NCI-H345 (cell line): ENCODE measurements at regions not wholly inside any gene's neighbourhood (a gene's known extent, or its start where the extent isn't known, plus 50 kb on each side); places are given as distances from the start of the nearest gene placed in this dataset.

Experiments
- DNase-seq: peaks from one replicate; lab custom pipeline; 2025; lab: John Stamatoyannopoulos, UW

DNA sequence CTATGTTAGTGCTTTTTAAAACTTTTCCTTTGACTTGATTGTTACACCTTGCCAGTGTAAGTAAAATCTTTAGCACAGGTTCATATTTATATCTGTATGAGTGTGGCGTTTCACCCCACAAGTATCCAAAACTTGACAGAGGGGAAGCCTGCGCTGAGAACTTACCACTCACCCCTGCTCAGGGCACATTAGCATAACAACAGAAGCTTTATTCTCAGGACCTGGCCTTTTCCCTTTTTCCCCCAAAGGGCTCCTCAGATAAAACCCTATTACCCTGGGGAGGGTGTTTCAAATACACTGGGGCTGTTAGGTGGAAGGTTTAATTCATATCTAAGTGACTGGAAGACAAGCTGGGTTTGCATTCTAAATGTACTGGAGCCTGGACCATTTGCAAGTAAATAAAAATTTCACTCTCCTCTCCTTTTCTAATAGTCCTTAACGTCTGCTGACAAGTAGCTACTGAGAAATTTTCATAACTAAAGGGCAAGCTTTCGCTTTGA is 276.6 kb downstream of the RNF152 start:
- DNase-seq: no peak

DNA sequence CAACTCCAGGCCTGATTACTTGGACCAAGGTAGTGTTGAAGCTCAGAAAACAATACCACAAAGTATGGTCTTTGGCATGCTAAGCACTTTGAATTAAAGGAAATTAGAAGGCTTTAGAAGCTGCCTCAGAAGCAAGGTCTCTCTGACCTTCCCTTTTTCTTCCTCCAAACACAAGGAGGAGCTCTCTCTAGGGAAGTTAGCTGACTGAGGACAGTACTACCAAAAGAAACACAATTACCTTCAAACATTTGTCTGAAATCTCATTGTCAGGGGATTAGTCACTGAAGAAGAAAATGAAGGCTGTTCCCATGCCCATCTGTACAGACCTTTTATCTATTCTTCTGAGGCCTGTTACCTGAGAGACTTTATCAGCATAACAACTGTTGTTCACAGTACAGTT is 279.3 kb downstream of the CDH20 start:
- no peak for DNase-seq

DNA sequence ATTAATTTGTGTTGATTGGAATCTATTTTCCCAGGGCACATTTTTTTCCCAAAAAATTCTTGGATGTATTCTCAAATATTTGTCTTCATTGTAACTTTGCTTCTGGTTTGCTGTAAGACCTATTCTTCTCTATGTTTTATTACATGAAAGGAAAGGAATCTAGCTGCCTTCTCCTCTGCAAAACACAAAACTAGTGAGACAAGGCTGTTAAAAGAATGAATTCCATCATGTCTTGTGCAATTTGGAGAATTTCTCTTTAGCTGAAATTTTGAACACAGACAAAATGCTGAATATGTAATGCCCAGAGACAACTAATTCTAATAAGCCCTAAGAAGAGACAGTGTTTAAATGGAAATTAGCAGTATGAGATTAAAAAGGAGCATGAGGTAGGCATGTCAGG is 275.9 kb downstream of the CDH20 start:
- DNase-seq: no peak

DNA sequence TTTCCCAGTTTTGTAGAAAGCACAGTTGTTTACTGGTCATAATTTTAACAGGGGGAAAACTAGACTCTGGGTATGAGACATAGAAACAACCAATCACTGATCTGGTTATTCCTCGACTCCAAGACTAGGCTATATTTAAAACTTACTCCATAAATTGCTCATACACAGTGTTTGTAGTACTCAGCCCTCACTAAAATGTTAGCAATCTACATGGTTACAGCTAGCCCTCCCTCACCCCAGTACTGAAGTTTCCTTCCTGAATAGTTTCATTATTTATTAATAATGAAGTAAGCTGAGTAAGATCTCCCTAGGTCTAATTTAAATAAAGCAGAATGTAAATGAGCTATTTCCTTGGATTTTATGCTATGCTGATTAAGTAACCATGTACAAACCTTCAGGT is 275.1 kb downstream of the CDH20 start:
- no peak for DNase-seq

DNA sequence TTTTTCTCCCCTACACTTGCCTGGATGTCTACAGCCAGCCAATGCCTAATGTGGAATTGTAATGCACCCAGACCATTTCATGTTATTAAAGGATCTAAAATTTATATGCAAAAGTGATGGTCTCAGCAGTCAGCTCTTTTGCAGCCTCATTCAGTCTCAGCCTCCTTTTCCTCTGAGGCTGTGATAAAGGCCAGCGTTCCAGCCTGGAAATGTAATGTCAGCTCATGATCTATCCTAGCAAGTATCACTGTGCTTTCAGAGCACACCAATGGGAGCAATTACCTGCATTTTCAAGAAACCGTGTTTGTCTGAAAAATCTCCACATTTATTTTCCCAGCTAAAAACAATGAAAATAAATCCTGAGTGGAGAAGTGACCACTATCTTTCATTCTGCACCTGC is 274.6 kb downstream of the CDH20 start:
- DNase-seq: no peak

DNA sequence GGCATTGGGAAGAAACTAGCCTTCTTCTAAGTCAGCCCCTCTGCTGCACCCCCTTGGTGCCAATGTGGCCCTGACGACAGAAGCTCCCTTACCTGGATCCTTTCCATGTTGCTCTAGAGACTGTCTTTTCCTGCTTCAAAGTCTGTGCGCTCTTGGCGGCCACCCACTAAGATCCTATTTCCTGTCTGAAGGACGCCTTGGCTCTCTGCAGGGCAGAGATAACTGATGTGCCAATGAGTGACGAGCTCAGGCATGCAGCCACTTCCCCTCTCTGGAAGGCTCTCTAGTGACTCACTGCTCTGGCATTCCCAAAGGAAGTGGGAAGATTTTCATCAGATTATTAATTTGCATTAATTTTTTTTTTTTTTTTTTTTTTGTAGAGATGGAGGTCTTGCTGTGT is 273.5 kb downstream of the CDH20 start:
- DNase-seq: no peak

DNA sequence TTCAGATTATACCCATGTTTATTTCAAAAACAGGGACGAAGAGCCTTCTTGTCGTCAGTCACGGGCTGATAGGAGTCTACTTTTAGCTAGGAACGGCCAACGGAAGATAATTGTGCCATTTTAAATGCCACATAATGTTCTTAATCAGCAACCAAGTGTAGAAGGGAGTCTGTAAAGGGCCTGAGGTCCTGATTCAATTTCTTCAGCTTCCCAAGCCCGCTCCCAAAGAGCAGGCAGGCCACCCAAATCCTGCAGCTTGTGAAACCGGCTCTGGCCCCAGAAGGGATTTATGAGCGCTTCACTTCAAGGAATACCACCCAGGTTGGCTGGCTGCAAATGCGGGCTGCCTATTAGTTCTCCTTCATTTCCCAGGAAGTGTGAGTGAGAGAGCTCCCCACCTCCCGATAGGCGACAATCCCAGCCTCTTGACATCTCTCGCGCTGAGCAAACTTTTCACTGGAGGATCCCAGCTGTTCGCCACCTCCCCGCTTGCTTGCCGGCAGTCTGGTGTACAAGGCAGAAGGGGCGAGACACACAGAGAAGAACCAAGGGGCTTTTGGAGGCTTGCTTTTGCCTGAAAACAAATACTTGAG is 272.9 kb downstream of the CDH20 start:
- no peak for DNase-seq

DNA sequence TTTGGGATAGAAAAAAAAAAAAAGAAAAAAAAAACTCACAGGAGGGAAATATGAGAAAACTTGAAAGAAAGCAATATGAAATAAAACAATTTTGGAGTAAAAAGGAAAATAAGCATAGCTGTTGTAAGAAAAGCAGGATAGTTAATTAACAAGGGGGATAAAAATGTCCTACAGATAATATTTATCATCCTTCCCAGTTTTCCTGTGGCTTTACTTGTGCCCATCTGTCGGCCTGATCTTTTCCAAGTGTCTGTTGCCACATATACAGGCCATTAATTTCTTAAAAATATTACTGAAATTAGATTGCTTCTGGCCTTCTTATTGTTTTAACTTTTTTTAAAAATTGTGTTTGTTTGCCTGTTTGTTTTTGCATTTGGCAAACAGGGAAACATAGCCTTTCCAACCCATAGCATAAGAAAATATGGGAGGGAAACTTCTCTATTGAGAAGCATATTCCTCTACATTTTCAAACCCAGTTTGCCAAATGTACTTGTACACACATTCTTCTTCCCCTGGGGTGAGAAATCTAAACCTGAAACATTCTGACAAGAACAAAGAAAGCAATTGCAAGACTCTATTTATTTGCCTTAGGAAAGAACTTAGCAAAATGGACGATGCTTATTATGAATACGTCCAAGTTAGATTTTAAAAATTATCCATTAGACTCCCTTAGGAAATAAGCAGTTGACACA is 272.3 kb downstream of the CDH20 start:
- no peak for DNase-seq
